Activated T-helper 17 cell treated with anti-CD3 and anti-CD28 coated beads, Interleukin-2, amount 50 U/mL, for 72 hours (primary cell): ENCODE measurements at regions not wholly inside any gene's neighbourhood (a gene's known extent, or its start where the extent isn't known, plus 50 kb on each side); places are given as distances from the start of the nearest gene placed in this dataset.

Source experiments
- ATAC-seq: fragments of 150-1000 bp; cut with Tn5 transposase; replicated peaks from 2 replicates; pipeline ENCODE4 v1.10.0; 2021; ENCODE audit warnings: mild to moderate bottlenecking, moderate library complexity
- H3K27ac Mint-ChIP-seq: one replicate; pipeline ENCODE4 v1.8.0; 2022; ENCODE audit warnings: mixed read lengths
- H3K27me3 Mint-ChIP-seq: one replicate; pipeline ENCODE4 v1.8.0; 2022; ENCODE audit warnings: mixed read lengths
- H3K36me3 Mint-ChIP-seq: one replicate; pipeline ENCODE4 v1.8.0; 2022; ENCODE audit warnings: low read depth, mild to moderate bottlenecking, mixed read lengths
- H3K4me1 Mint-ChIP-seq: one replicate; pipeline ENCODE4 v1.8.0; 2022; ENCODE audit warnings: mixed read lengths
- H3K4me3 Mint-ChIP-seq: one replicate; pipeline ENCODE4 v1.8.0; 2022; ENCODE audit warnings: mild to moderate bottlenecking, mixed read lengths
- H3K9me3 Mint-ChIP-seq: one replicate; pipeline ENCODE4 v1.8.0; 2022; ENCODE audit warnings: mixed read lengths

- no peaks in the 10 kb centered on the region for H3K36me3 Mint-ChIP-seq
- ATAC-seq, result no peak
- H3K27ac Mint-ChIP-seq, result no peak overlapping the region
- no peak overlapping the region for H3K4me3 Mint-ChIP-seq
- no peaks in the 10 kb centered on the region for H3K4me1 Mint-ChIP-seq
- H3K9me3 Mint-ChIP-seq, result peaks cover 5% of the 10 kb centered on the region
- H3K27me3 Mint-ChIP-seq, result no peaks in the 10 kb centered on the region
These were observed 886.6 kb downstream of the TTLL7 start for GRCh38 chr1:83112248-83112885.

GRCh38 chr1:83110156-83110555, 888.8 kb downstream of the TTLL7 start:
- no peaks in the 10 kb centered on the region for H3K27me3 Mint-ChIP-seq
- H3K36me3 Mint-ChIP-seq, result no peaks in the 10 kb centered on the region
- no peak overlapping the region for H3K27ac Mint-ChIP-seq
- peak; percentile 65 for ATAC-seq
- H3K9me3 Mint-ChIP-seq, result peaks cover 5% of the 10 kb centered on the region
- no peaks in the 10 kb centered on the region for H3K4me1 Mint-ChIP-seq
- no peak overlapping the region for H3K4me3 Mint-ChIP-seq

GRCh38 chr1:83109692-83110091, 889.2 kb downstream of the TTLL7 start:
- no peak overlapping the region for H3K4me3 Mint-ChIP-seq
- H3K36me3 Mint-ChIP-seq, result no peaks in the 10 kb centered on the region
- H3K4me1 Mint-ChIP-seq, result no peaks in the 10 kb centered on the region
- peaks cover 6% of the 10 kb centered on the region for H3K9me3 Mint-ChIP-seq
- peak; percentile 70 for ATAC-seq
- no peak overlapping the region for H3K27ac Mint-ChIP-seq
- no peaks in the 10 kb centered on the region for H3K27me3 Mint-ChIP-seq

- no peak overlapping the region for H3K27ac Mint-ChIP-seq
- no peaks in the 10 kb centered on the region for H3K36me3 Mint-ChIP-seq
- no peaks in the 10 kb centered on the region for H3K4me1 Mint-ChIP-seq
- H3K9me3 Mint-ChIP-seq, result peaks cover 4% of the 10 kb centered on the region
- ATAC-seq, result no peak
- H3K27me3 Mint-ChIP-seq, result no peaks in the 10 kb centered on the region
- H3K4me3 Mint-ChIP-seq, result no peak overlapping the region
These were observed 894.4 kb downstream of the TTLL7 start for GRCh38 chr1:83104558-83104957.

GRCh38 chr1:83103341-83103740, 895.6 kb downstream of the TTLL7 start:
- H3K4me1 Mint-ChIP-seq, result no peaks in the 10 kb centered on the region
- no peak for ATAC-seq

GRCh38 chr1:83102630-83103071, 896.3 kb downstream of the TTLL7 start:
- H3K27ac Mint-ChIP-seq, result no peak overlapping the region
- no peak overlapping the region for H3K4me3 Mint-ChIP-seq
- no peaks in the 10 kb centered on the region for H3K4me1 Mint-ChIP-seq
- H3K27me3 Mint-ChIP-seq, result no peaks in the 10 kb centered on the region
- no peaks in the 10 kb centered on the region for H3K36me3 Mint-ChIP-seq
- ATAC-seq, result no peak
- peaks cover 4% of the 10 kb centered on the region for H3K9me3 Mint-ChIP-seq

More at GRCh38 chr1:83103341-83103740, 895.6 kb downstream of the TTLL7 start:
- H3K9me3 Mint-ChIP-seq, result peaks cover 4% of the 10 kb centered on the region
- no peaks in the 10 kb centered on the region for H3K27me3 Mint-ChIP-seq
- no peak overlapping the region for H3K4me3 Mint-ChIP-seq
- H3K36me3 Mint-ChIP-seq, result no peaks in the 10 kb centered on the region
- no peak overlapping the region for H3K27ac Mint-ChIP-seq

- no peaks in the 10 kb centered on the region for H3K36me3 Mint-ChIP-seq
- peaks cover 4% of the 10 kb centered on the region for H3K9me3 Mint-ChIP-seq
- no peaks in the 10 kb centered on the region for H3K4me1 Mint-ChIP-seq
- no peaks in the 10 kb centered on the region for H3K27me3 Mint-ChIP-seq
- ATAC-seq, result no peak
- no peak overlapping the region for H3K27ac Mint-ChIP-seq
- no peak overlapping the region for H3K4me3 Mint-ChIP-seq
These were observed 897.5 kb downstream of the TTLL7 start for GRCh38 chr1:83101406-83101805.

- Mint-ChIP-seq H3K4me1 (no peaks in the 10 kb centered on the region), H3K9me3 (peaks cover 12% of the 10 kb centered on the region), H3K27ac (no peak overlapping the region), H3K27me3 (no peaks in the 10 kb centered on the region), H3K4me3 (no peak overlapping the region), H3K36me3 (no peaks in the 10 kb centered on the region)
- ATAC-seq, result no peak
These were observed 898.8 kb downstream of the TTLL7 start for GRCh38 chr1:83100133-83100532.

GRCh38 chr1:83098791-83099190, 900.1 kb downstream of the TTLL7 start:
- no peaks in the 10 kb centered on the region for H3K4me1 Mint-ChIP-seq
- no peaks in the 10 kb centered on the region for H3K36me3 Mint-ChIP-seq
- H3K27me3 Mint-ChIP-seq, result no peaks in the 10 kb centered on the region
- H3K9me3 Mint-ChIP-seq, result peaks cover 9% of the 10 kb centered on the region
- no peak overlapping the region for H3K4me3 Mint-ChIP-seq
- H3K27ac Mint-ChIP-seq, result no peak overlapping the region
- no peak for ATAC-seq

GRCh38 chr1:83098131-83098530, 900.8 kb downstream of the TTLL7 start:
- H3K4me3 Mint-ChIP-seq, result no peak overlapping the region
- H3K9me3 Mint-ChIP-seq, result peaks cover 9% of the 10 kb centered on the region
- H3K27me3 Mint-ChIP-seq, result no peaks in the 10 kb centered on the region
- no peaks in the 10 kb centered on the region for H3K36me3 Mint-ChIP-seq
- H3K27ac Mint-ChIP-seq, result no peak overlapping the region
- ATAC-seq, result no peak
- H3K4me1 Mint-ChIP-seq, result no peaks in the 10 kb centered on the region

GRCh38 chr1:83097715-83098114, 901.2 kb downstream of the TTLL7 start:
- H3K36me3 Mint-ChIP-seq, result no peaks in the 10 kb centered on the region
- H3K27me3 Mint-ChIP-seq, result no peaks in the 10 kb centered on the region
- no peak overlapping the region for H3K27ac Mint-ChIP-seq
- peak; percentile 21 for ATAC-seq
- H3K4me1 Mint-ChIP-seq, result no peaks in the 10 kb centered on the region
- no peak overlapping the region for H3K4me3 Mint-ChIP-seq
- H3K9me3 Mint-ChIP-seq, result peaks cover 9% of the 10 kb centered on the region

- Mint-ChIP-seq H3K4me3 (no peak overlapping the region), H3K27me3 (no peaks in the 10 kb centered on the region), H3K9me3 (peaks cover 9% of the 10 kb centered on the region), H3K27ac (no peak overlapping the region), H3K36me3 (no peaks in the 10 kb centered on the region), H3K4me1 (no peaks in the 10 kb centered on the region)
- ATAC-seq, result no peak
These were observed 903.4 kb downstream of the TTLL7 start for GRCh38 chr1:83095570-83095969.

GRCh38 chr1:83090195-83090594, 908.7 kb downstream of the TTLL7 start:
- Mint-ChIP-seq H3K4me3 (no peak overlapping the region), H3K9me3 (peaks cover under 1% of the 10 kb centered on the region)
- ATAC-seq, result no peak

GRCh38 chr1:83087851-83088250, 911.1 kb downstream of the TTLL7 start:
- Mint-ChIP-seq H3K4me3 (no peak overlapping the region), H3K36me3 (no peaks in the 10 kb centered on the region), H3K27me3 (no peaks in the 10 kb centered on the region), H3K4me1 (no peaks in the 10 kb centered on the region), H3K9me3 (no peaks in the 10 kb centered on the region), H3K27ac (no peak overlapping the region)
- no peak for ATAC-seq

More at GRCh38 chr1:83090195-83090594, 908.7 kb downstream of the TTLL7 start:
- Mint-ChIP-seq H3K4me1 (no peaks in the 10 kb centered on the region), H3K27ac (no peak overlapping the region), H3K36me3 (no peaks in the 10 kb centered on the region), H3K27me3 (no peaks in the 10 kb centered on the region)

- no peaks in the 10 kb centered on the region for H3K36me3 Mint-ChIP-seq
- no peaks in the 10 kb centered on the region for H3K27me3 Mint-ChIP-seq
- no peaks in the 10 kb centered on the region for H3K4me1 Mint-ChIP-seq
- H3K27ac Mint-ChIP-seq, result no peak overlapping the region
- H3K9me3 Mint-ChIP-seq, result no peaks in the 10 kb centered on the region
- H3K4me3 Mint-ChIP-seq, result no peak overlapping the region
- ATAC-seq, result no peak
These were observed 911.9 kb downstream of the TTLL7 start for GRCh38 chr1:83086986-83087512.
